OCI-LY7 (cell line): ENCODE measurements at regions not wholly inside any gene's neighbourhood (a gene's known extent, or its start where the extent isn't known, plus 50 kb on each side); places are given as distances from the start of the nearest gene placed in this dataset.

ENCODE experiments used
- BruUV-seq: library from RNA; stranded (reverse); fragments of 400-500 nt; replicated peaks from 2 replicates; lab custom pipeline; 2021; lab: Mats Ljungman, UMichigan
- CTCF ChIA-PET: fragments of 300-600 bp; sonication (Branson Sonifier 250); formaldehyde crosslinking; loops from one replicate; lab custom pipeline; 2022; ENCODE audit warnings: antibody characterized with exemption; ENCODE audit not compliant: unreplicated experiment; lab: Charles Lee
- POLR2A ChIA-PET: fragments of 300-600 bp; sonication (Branson Sonifier 250); formaldehyde crosslinking; loops from one replicate; lab custom pipeline; 2022; ENCODE audit warnings: antibody characterized with exemption; lab: Charles Lee
- DNase-seq: peaks from one replicate; pipeline ENCODE4 v3.0.0-alpha.2; 2015; ENCODE audit warnings: low spot score
- H2AFZ ChIP-seq: fragments of 200-600 bp; sonication (generic), shearing (Covaris generic); 2 replicates; pipeline ENCODE4 v1.6.1; 2014; ENCODE audit warnings: mild to moderate bottlenecking, antibody characterized with exemption, low read length, moderate library complexity
- H3K27ac ChIP-seq: fragments of 200-600 bp; sonication (generic); 2 replicates; pipeline ENCODE4 v1.5.1; 2014; ENCODE audit warnings: mixed run types, low read depth, mild to moderate bottlenecking, moderate library complexity, low read length, inconsistent platforms; ENCODE audit not compliant: poor library complexity, severe bottlenecking
- H3K36me3 ChIP-seq: fragments of 200-600 bp; sonication (generic); 2 replicates; pipeline ENCODE4 v1.6.1; 2014; ENCODE audit warnings: mild to moderate bottlenecking, antibody characterized with exemption, low read length, moderate library complexity, mixed read lengths; ENCODE audit not compliant: insufficient read depth
- H3K4me1 ChIP-seq: fragments of 200-600 bp; sonication (generic); 2 replicates; pipeline ENCODE4 v1.5.1; 2014; ENCODE audit warnings: mild to moderate bottlenecking, low read length; ENCODE audit not compliant: insufficient read depth, poor library complexity, severe bottlenecking
- H3K4me2 ChIP-seq: fragments of 200-600 bp; sonication (generic); 2 replicates; pipeline ENCODE4 v1.6.1; 2014; ENCODE audit warnings: mild to moderate bottlenecking, low read length
- H3K4me3 ChIP-seq: fragments of 200-600 bp; sonication (generic); 2 replicates; pipeline ENCODE4 v1.5.1; 2014; ENCODE audit warnings: mild to moderate bottlenecking, low read depth, low read length; ENCODE audit not compliant: poor library complexity, severe bottlenecking
- H3K79me2 ChIP-seq: fragments of 200-600 bp; sonication (generic); 2 replicates; pipeline ENCODE4 v1.6.1; 2016; ENCODE audit warnings: low read depth, mild to moderate bottlenecking, low read length, moderate library complexity, mixed read lengths; ENCODE audit not compliant: insufficient read depth
- H3K9me2 ChIP-seq: fragments of 200-600 bp; sonication (generic); 2 replicates; pipeline ENCODE4 v1.6.1; 2016; ENCODE audit warnings: mild to moderate bottlenecking, low read length, mixed read lengths; ENCODE audit not compliant: insufficient read depth
- H3K9me3 ChIP-seq: fragments of 200-600 bp; sonication (generic); 2 replicates; pipeline ENCODE4 v1.6.1; 2014; ENCODE audit warnings: mild to moderate bottlenecking, mixed run types, low read length, mixed read lengths
- H4K20me1 ChIP-seq: fragments of 200-600 bp; sonication (generic); 2 replicates; pipeline ENCODE4 v1.6.1; 2014; ENCODE audit warnings: mild to moderate bottlenecking, antibody characterized with exemption, low read length, moderate library complexity, mixed read lengths; ENCODE audit not compliant: insufficient read depth
- EZH2phosphoT487 ChIP-seq: fragments of 200-600 bp; sonication (generic); IDR thresholded peaks from 2 replicates; pipeline ENCODE4 v1.6.1; 2018; ENCODE audit warnings: low read depth, borderline replicate concordance, mild to moderate bottlenecking, mixed run types, antibody characterized with exemption, low read length, moderate library complexity, mixed read lengths
- intact Hi-C: fragments of 100-400 bp; cut with micrococcal nuclease; formaldehyde crosslinking; loops from one replicate; pipeline ENCODE4 v1.10.0; 2022; ENCODE audit not compliant: unreplicated experiment
- TF ChIP-seq, protein P1 (sequence below): fragments of 200-600 bp; sonication (generic); conservative IDR thresholded peaks from 2 replicates; pipeline ENCODE4 v1.5.1; 2014; ENCODE audit warnings: mild to moderate bottlenecking, antibody characterized with exemption, low read length, moderate library complexity, mixed read lengths

DNA sequence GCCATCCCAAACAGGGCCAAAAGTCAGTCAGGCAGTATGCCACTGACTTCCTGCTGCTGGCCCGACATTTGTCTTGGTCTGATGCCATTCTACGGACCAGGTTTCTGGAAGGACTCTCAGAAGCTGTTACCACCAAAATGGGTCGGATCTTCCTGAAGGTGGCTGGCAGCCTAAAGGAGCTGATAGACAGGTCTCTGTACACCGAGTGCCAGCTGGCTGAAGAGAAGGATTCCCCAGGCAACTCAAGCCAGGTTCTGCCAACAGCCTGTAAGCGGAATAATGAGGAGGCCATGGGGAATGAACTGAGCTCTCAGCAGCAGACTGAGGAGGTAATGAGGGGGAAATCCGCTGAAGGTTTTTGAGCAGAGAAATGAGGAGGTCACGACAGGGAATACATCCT is 95.7 kb downstream of the RTL9 start:
- CTCF ChIA-PET = no interaction called here
- Histone ChIP-seq H3K9me2 (no peaks in the 10 kb centered on the region), H3K4me2 (no peak overlapping the region), H4K20me1 (no peaks in the 10 kb centered on the region), H3K4me3 (no peak overlapping the region), H3K9me3 (no peaks in the 10 kb centered on the region), H3K36me3 (no peaks in the 10 kb centered on the region), H2AFZ (no peak overlapping the region), H3K27ac (no peak overlapping the region), H3K79me2 (no peaks in the 10 kb centered on the region), H3K4me1 (no peaks in the 10 kb centered on the region)
- DNase-seq = no peak
- intact Hi-C loops = no loop called here
- BruUV-seq = no TSS peak
- no peak for TF ChIP-seq EZH2phosphoT487
- TF ChIP-seq, protein P1, sequence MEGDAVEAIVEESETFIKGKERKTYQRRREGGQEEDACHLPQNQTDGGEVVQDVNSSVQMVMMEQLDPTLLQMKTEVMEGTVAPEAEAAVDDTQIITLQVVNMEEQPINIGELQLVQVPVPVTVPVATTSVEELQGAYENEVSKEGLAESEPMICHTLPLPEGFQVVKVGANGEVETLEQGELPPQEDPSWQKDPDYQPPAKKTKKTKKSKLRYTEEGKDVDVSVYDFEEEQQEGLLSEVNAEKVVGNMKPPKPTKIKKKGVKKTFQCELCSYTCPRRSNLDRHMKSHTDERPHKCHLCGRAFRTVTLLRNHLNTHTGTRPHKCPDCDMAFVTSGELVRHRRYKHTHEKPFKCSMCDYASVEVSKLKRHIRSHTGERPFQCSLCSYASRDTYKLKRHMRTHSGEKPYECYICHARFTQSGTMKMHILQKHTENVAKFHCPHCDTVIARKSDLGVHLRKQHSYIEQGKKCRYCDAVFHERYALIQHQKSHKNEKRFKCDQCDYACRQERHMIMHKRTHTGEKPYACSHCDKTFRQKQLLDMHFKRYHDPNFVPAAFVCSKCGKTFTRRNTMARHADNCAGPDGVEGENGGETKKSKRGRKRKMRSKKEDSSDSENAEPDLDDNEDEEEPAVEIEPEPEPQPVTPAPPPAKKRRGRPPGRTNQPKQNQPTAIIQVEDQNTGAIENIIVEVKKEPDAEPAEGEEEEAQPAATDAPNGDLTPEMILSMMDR = no peak
- POLR2A ChIA-PET = no interaction called here

DNA sequence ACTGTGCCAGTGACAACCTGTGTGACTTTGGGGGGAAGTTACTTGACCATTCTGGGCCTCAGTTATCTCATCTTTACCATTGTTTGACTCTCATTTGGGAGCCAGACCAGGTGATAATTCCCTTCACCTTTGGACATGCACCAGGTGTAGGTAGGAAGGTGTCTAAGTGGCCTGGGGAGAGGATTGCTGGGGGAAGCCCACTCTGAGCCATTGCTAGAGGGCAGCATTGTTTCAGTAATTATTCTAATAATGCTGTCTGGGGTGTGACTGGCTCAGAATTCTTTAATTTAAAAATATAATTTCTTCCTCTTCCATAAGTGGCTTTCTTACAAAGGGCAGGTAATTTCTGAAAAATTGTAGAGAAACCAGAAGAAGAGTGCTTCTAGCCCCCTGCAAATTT is 104.3 kb downstream of the RTL9 start:
- CTCF ChIA-PET = no interaction called here
- TF ChIP-seq EZH2phosphoT487 = no peak
- TF ChIP-seq, protein P1 = no peak
- no TSS peak for BruUV-seq
- Histone ChIP-seq H3K4me1 (no peaks in the 10 kb centered on the region), H3K4me3 (no peak overlapping the region), H3K9me3 (no peaks in the 10 kb centered on the region), H2AFZ (no peak overlapping the region), H3K36me3 (no peaks in the 10 kb centered on the region), H3K4me2 (no peak overlapping the region), H3K27ac (no peak overlapping the region), H4K20me1 (no peaks in the 10 kb centered on the region), H3K9me2 (no peaks in the 10 kb centered on the region), H3K79me2 (no peaks in the 10 kb centered on the region)
- DNase-seq = no peak
- intact Hi-C loops = no loop called here
- POLR2A ChIA-PET = no interaction called here

DNA sequence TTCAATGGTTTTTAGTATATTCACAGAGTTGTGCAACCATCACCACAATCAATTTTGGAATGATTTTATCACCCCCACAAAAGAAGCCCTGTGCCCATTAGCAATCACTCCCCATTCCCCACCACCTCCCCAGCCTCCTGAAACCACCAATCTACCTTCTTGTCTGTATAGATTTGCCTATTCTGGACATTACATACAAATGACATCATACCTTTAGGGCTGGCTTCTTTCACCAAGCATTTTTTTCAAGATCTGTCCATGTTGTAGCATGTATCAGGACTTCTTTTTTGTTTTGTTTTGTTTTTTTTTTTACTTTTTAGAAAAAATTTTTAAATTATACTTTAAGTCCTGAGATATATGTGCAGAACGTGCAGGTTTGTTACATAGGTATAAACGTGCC is 108.1 kb downstream of the RTL9 start:
- intact Hi-C loops = no loop called here
- Histone ChIP-seq H3K79me2 (no peaks in the 10 kb centered on the region), H3K27ac (no peak overlapping the region), H3K9me3 (no peaks in the 10 kb centered on the region), H2AFZ (no peak overlapping the region), H3K4me3 (no peak overlapping the region), H4K20me1 (no peaks in the 10 kb centered on the region), H3K4me1 (no peaks in the 10 kb centered on the region), H3K9me2 (no peaks in the 10 kb centered on the region), H3K4me2 (no peak overlapping the region), H3K36me3 (no peaks in the 10 kb centered on the region)
- TF ChIP-seq EZH2phosphoT487 = no peak
- TF ChIP-seq, protein P1 = no peak
- ChIA-PET POLR2A (no interaction called here), CTCF (no interaction called here)
- BruUV-seq = no TSS peak
- DNase-seq = no peak
